ENCODE measurements at regions not wholly inside any gene's neighbourhood (a gene's known extent, or its start where the extent isn't known, plus 50 kb on each side); places are given as distances from the start of the nearest gene placed in this dataset.

GRCh38 chr3:105083945-105084344 lies 282.8 kb upstream of the ALCAM start:
- H3K4me1 ChIP-seq (ENCODE audit: control insufficient read depth, insufficient read depth, low read length): no peaks in the 10 kb centered on the region
- no peaks in the 10 kb centered on the region for H3K9me3 ChIP-seq (ENCODE audit: control insufficient read depth, low read length)
- WGBS: 80% methylated on average over 1 of the region's 1 CpG
- no peak for ATAC-seq
- no peak for DNase-seq
- H3K4me3 ChIP-seq (ENCODE audit: low read length): no peak overlapping the region
- intact Hi-C loops (cut with DNase I): no loop called here
- no peak overlapping the region for H3K27ac ChIP-seq (ENCODE audit: low read length)
- no peaks in the 10 kb centered on the region for H3K27me3 ChIP-seq (ENCODE audit: control insufficient read depth, insufficient read depth)

GRCh38 chr3:105085506-105085905 lies 281.2 kb upstream of the ALCAM start:
- Histone ChIP-seq H3K9me3 (ENCODE audit: control insufficient read depth, low read length) (no peaks in the 10 kb centered on the region), H3K27ac (ENCODE audit: low read length) (no peak overlapping the region), H3K4me1 (ENCODE audit: control insufficient read depth, insufficient read depth, low read length) (no peaks in the 10 kb centered on the region), H3K27me3 (ENCODE audit: control insufficient read depth, insufficient read depth) (no peaks in the 10 kb centered on the region), H3K4me3 (ENCODE audit: low read length) (no peak overlapping the region)
- DNase-seq (no peak), ATAC-seq (no peak)
- intact Hi-C loops (cut with DNase I): no loop called here

- WGBS: 74% methylated on average over 7 of the region's 7 CpGs
- ATAC-seq: no peak
- Histone ChIP-seq H3K4me1 (ENCODE audit: control insufficient read depth, insufficient read depth, low read length) (no peaks in the 10 kb centered on the region), H3K27me3 (ENCODE audit: control insufficient read depth, insufficient read depth) (no peaks in the 10 kb centered on the region), H3K27ac (ENCODE audit: low read length) (no peak overlapping the region), H3K4me3 (ENCODE audit: low read length) (no peak overlapping the region), H3K9me3 (ENCODE audit: control insufficient read depth, low read length) (no peaks in the 10 kb centered on the region)
- intact Hi-C loops (cut with DNase I): no loop called here
- DNase-seq: no peak
Measured at GRCh38 chr3:105093371-105094252, 273.1 kb upstream of the ALCAM start.

GRCh38 chr3:105094588-105094987 lies 272.1 kb upstream of the ALCAM start:
- Histone ChIP-seq H3K4me3 (ENCODE audit: low read length) (no peak overlapping the region), H3K4me1 (ENCODE audit: control insufficient read depth, insufficient read depth, low read length) (no peaks in the 10 kb centered on the region), H3K9me3 (ENCODE audit: control insufficient read depth, low read length) (no peaks in the 10 kb centered on the region), H3K27me3 (ENCODE audit: control insufficient read depth, insufficient read depth) (no peaks in the 10 kb centered on the region), H3K27ac (ENCODE audit: low read length) (no peak overlapping the region)
- DNase-seq (no peak), ATAC-seq (no peak)
- intact Hi-C loops (cut with DNase I): no loop called here
- 71% methylated on average over 3 of the region's 3 CpGs for WGBS

- Histone ChIP-seq H3K27ac (ENCODE audit: low read length) (no peak overlapping the region), H3K9me3 (ENCODE audit: control insufficient read depth, low read length) (no peaks in the 10 kb centered on the region), H3K4me3 (ENCODE audit: low read length) (no peak overlapping the region), H3K4me1 (ENCODE audit: control insufficient read depth, insufficient read depth, low read length) (no peaks in the 10 kb centered on the region), H3K27me3 (ENCODE audit: control insufficient read depth, insufficient read depth) (no peaks in the 10 kb centered on the region)
- 74% methylated on average over 3 of the region's 3 CpGs for WGBS
- intact Hi-C loops (cut with DNase I): no loop called here
- DNase-seq: no peak
- ATAC-seq: no peak
Measured at GRCh38 chr3:105096071-105096470, 270.6 kb upstream of the ALCAM start.

- ATAC-seq: no peak
- 46% methylated on average over 2 of the region's 2 CpGs for WGBS
- no peaks in the 10 kb centered on the region for H3K4me1 ChIP-seq (ENCODE audit: control insufficient read depth, insufficient read depth, low read length)
- intact Hi-C loops (cut with DNase I): no loop called here
- no peaks in the 10 kb centered on the region for H3K27me3 ChIP-seq (ENCODE audit: control insufficient read depth, insufficient read depth)
- no peak overlapping the region for H3K27ac ChIP-seq (ENCODE audit: low read length)
- no peak overlapping the region for H3K4me3 ChIP-seq (ENCODE audit: low read length)
- no peak for DNase-seq
- H3K9me3 ChIP-seq (ENCODE audit: control insufficient read depth, low read length): no peaks in the 10 kb centered on the region
Measured at GRCh38 chr3:105101603-105102002, 265.1 kb upstream of the ALCAM start.

GRCh38 chr3:105103139-105103538 lies 263.6 kb upstream of the ALCAM start:
- DNase-seq (no peak), ATAC-seq (no peak)
- H3K4me1 ChIP-seq (ENCODE audit: control insufficient read depth, insufficient read depth, low read length): no peaks in the 10 kb centered on the region
- H3K9me3 ChIP-seq (ENCODE audit: control insufficient read depth, low read length): no peaks in the 10 kb centered on the region
- intact Hi-C loops (cut with DNase I): no loop called here
- WGBS: 85% methylated on average over 2 of the region's 2 CpGs
- H3K27ac ChIP-seq (ENCODE audit: low read length): no peak overlapping the region
- H3K27me3 ChIP-seq (ENCODE audit: control insufficient read depth, insufficient read depth): no peaks in the 10 kb centered on the region
- no peak overlapping the region for H3K4me3 ChIP-seq (ENCODE audit: low read length)

GRCh38 chr3:105108823-105109222 lies 257.9 kb upstream of the ALCAM start:
- Histone ChIP-seq H3K27ac (ENCODE audit: low read length) (no peak overlapping the region), H3K4me1 (ENCODE audit: control insufficient read depth, insufficient read depth, low read length) (no peaks in the 10 kb centered on the region), H3K27me3 (ENCODE audit: control insufficient read depth, insufficient read depth) (no peaks in the 10 kb centered on the region), H3K9me3 (ENCODE audit: control insufficient read depth, low read length) (no peaks in the 10 kb centered on the region), H3K4me3 (ENCODE audit: low read length) (no peak overlapping the region)
- 19% methylated on average over 1 of the region's 1 CpG for WGBS
- intact Hi-C loops (cut with DNase I): no loop called here
- DNase-seq (no peak), ATAC-seq (no peak)

GRCh38 chr3:105118905-105119304 lies 247.8 kb upstream of the ALCAM start:
- no peaks in the 10 kb centered on the region for H3K9me3 ChIP-seq (ENCODE audit: control insufficient read depth, low read length)
- no peak overlapping the region for H3K27ac ChIP-seq (ENCODE audit: low read length)
- no peaks in the 10 kb centered on the region for H3K4me1 ChIP-seq (ENCODE audit: control insufficient read depth, insufficient read depth, low read length)
- H3K4me3 ChIP-seq (ENCODE audit: low read length): no peak overlapping the region
- WGBS: 76% methylated on average over 3 of the region's 3 CpGs
- H3K27me3 ChIP-seq (ENCODE audit: control insufficient read depth, insufficient read depth): no peaks in the 10 kb centered on the region
- no peak for ATAC-seq
- DNase-seq: no peak
- intact Hi-C loops (cut with DNase I): no loop called here

GRCh38 chr3:105119801-105120340 lies 246.8 kb upstream of the ALCAM start:
- no peaks in the 10 kb centered on the region for H3K27me3 ChIP-seq (ENCODE audit: control insufficient read depth, insufficient read depth)
- intact Hi-C loops (cut with DNase I): no loop called here
- 88% methylated on average over 4 of the region's 4 CpGs for WGBS
- no peak overlapping the region for H3K4me3 ChIP-seq (ENCODE audit: low read length)
- H3K4me1 ChIP-seq (ENCODE audit: control insufficient read depth, insufficient read depth, low read length): no peaks in the 10 kb centered on the region
- H3K27ac ChIP-seq (ENCODE audit: low read length): no peak overlapping the region
- ATAC-seq: no peak
- no peak for DNase-seq
- H3K9me3 ChIP-seq (ENCODE audit: control insufficient read depth, low read length): no peaks in the 10 kb centered on the region

GRCh38 chr3:105130911-105131310 lies 235.8 kb upstream of the ALCAM start:
- DNase-seq: no peak
- ATAC-seq: no peak
- Histone ChIP-seq H3K27ac (ENCODE audit: low read length) (no peak overlapping the region), H3K4me3 (ENCODE audit: low read length) (no peak overlapping the region), H3K9me3 (ENCODE audit: control insufficient read depth, low read length) (no peaks in the 10 kb centered on the region), H3K4me1 (ENCODE audit: control insufficient read depth, insufficient read depth, low read length) (no peaks in the 10 kb centered on the region), H3K27me3 (ENCODE audit: control insufficient read depth, insufficient read depth) (no peaks in the 10 kb centered on the region)
- intact Hi-C loops (cut with DNase I): no loop called here
- 90% methylated on average over 3 of the region's 3 CpGs for WGBS
